ENCODE measurements at regions not wholly inside any gene's neighbourhood (a gene's known extent, or its start where the extent isn't known, plus 50 kb on each side); places are given as distances from the start of the nearest gene placed in this dataset.
"Not testable (repeated sequence)": the region's sequence is repeated elsewhere in the genome, so short reads cannot be mapped to it uniquely, and the experiment has no call there.

- Histone ChIP-seq H3K27me3 (ENCODE audit: control insufficient read depth in 4 of 4, insufficient read depth in 4 of 4, low read length in 3 of 4) (no peaks in the 10 kb centered on the region), H3K36me3 (ENCODE audit: control insufficient read depth in 4 of 4, insufficient read depth in 3 of 4, low read depth in 1 of 4, low read length in 3 of 4) (no peaks in the 10 kb centered on the region), H3K27ac (ENCODE audit: low read depth in 1 of 2, low read length in 2 of 2) (no peak overlapping the region), H3K9me3 (ENCODE audit: control insufficient read depth in 4 of 4, low read length in 3 of 4) (no peaks in the 10 kb centered on the region), H3K9ac (ENCODE audit: low read depth in 1 of 2, low read length in 2 of 2) (no peak overlapping the region), H3K4me3 (ENCODE audit: low read depth in 1 of 3, low read length in 3 of 3) (no peak overlapping the region), H3K4me1 (ENCODE audit: control insufficient read depth in 4 of 4, insufficient read depth in 4 of 4, low read length in 3 of 4) (no peaks in the 10 kb centered on the region)
- DNase-seq (ENCODE audit: low spot score) = no peak
- TF ChIP-seq EGR1 (IDR thresholded peaks at IDR 0.05; ENCODE audit: low read depth in 2 of 2) (no peak), HNF4A (conservative IDR thresholded peaks at IDR 0.05) (no peak), CTCF (IDR thresholded peaks at IDR 0.05; ENCODE audit: low read depth, low read length, missing input control) (no peak), ATF3 (IDR thresholded peaks at IDR 0.05) (no peak), MAX (IDR thresholded peaks at IDR 0.05) (no peak), HNF4G (IDR thresholded peaks at IDR 0.05) (no peak), RXRA (IDR thresholded peaks at IDR 0.05) (no peak), ZBTB33 (IDR thresholded peaks at IDR 0.05) (no peak), FOXA1 (IDR thresholded peaks at IDR 0.05) (no peak), GABPA (IDR thresholded peaks at IDR 0.05 in 1 of 2, conservative IDR thresholded peaks at IDR 0.05 in 1 of 2) (no peak), JUND (IDR thresholded peaks at IDR 0.05) (no peak), SP1 (IDR thresholded peaks at IDR 0.05) (no peak)
Observed at GRCh38 chr13:64477146-64477545, 2753.0 kb downstream of the PCDH9 start.

GRCh38 chr13:64476041-64476568 is 2754.0 kb downstream of the PCDH9 start:
- peak in 1 of 2 donors; percentile 16 for TF ChIP-seq HNF4A (conservative IDR thresholded peaks at IDR 0.05)
- not testable (repeated sequence) for H3K27ac ChIP-seq (ENCODE audit: low read depth in 1 of 2, low read length in 2 of 2); H3K27me3 ChIP-seq (ENCODE audit: control insufficient read depth in 4 of 4, insufficient read depth in 4 of 4, low read length in 3 of 4); H3K9ac ChIP-seq (ENCODE audit: low read depth in 1 of 2, low read length in 2 of 2); DNase-seq (ENCODE audit: low spot score); H3K36me3 ChIP-seq (ENCODE audit: control insufficient read depth in 4 of 4, insufficient read depth in 3 of 4, low read depth in 1 of 4, low read length in 3 of 4); H3K9me3 ChIP-seq (ENCODE audit: control insufficient read depth in 4 of 4, low read length in 3 of 4); H3K4me1 ChIP-seq (ENCODE audit: control insufficient read depth in 4 of 4, insufficient read depth in 4 of 4, low read length in 3 of 4); H3K4me3 ChIP-seq (ENCODE audit: low read depth in 1 of 3, low read length in 3 of 3)
- 62% methylated on average over 2 of the region's 2 CpGs for WGBS

GRCh38 chr13:64471916-64472315 is 2758.2 kb downstream of the PCDH9 start:
- TF ChIP-seq YY1 (IDR thresholded peaks at IDR 0.05) (no peak), NR2F2 (IDR thresholded peaks at IDR 0.05) (no peak), SP1 (IDR thresholded peaks at IDR 0.05) (no peak), RAD21 (IDR thresholded peaks at IDR 0.05) (peak; percentile 61 to 71), GABPA (IDR thresholded peaks at IDR 0.05 in 1 of 2, conservative IDR thresholded peaks at IDR 0.05 in 1 of 2) (no peak), HNF4A (conservative IDR thresholded peaks at IDR 0.05) (no peak)
- WGBS = 54% methylated on average over 2 of the region's 2 CpGs
- no peak overlapping the region for H3K27ac ChIP-seq (ENCODE audit: low read depth in 1 of 2, low read length in 2 of 2)
- no peaks in the 10 kb centered on the region for H3K27me3 ChIP-seq (ENCODE audit: control insufficient read depth in 4 of 4, insufficient read depth in 4 of 4, low read length in 3 of 4)
- no peaks in the 10 kb centered on the region for H3K36me3 ChIP-seq (ENCODE audit: control insufficient read depth in 4 of 4, insufficient read depth in 3 of 4, low read depth in 1 of 4, low read length in 3 of 4)
- no peak overlapping the region for H3K9ac ChIP-seq (ENCODE audit: low read depth in 1 of 2, low read length in 2 of 2)
- H3K9me3 ChIP-seq (ENCODE audit: control insufficient read depth in 4 of 4, low read length in 3 of 4) = no peaks in the 10 kb centered on the region
- no peaks in the 10 kb centered on the region for H3K4me1 ChIP-seq (ENCODE audit: control insufficient read depth in 4 of 4, insufficient read depth in 4 of 4, low read length in 3 of 4)
- no peak for DNase-seq (ENCODE audit: low spot score)
- H3K4me3 ChIP-seq (ENCODE audit: low read depth in 1 of 3, low read length in 3 of 3) = no peak overlapping the region

All from liver (tissue), 8 donors.